ENCODE measurements at regions not wholly inside any gene's neighbourhood (a gene's known extent, or its start where the extent isn't known, plus 50 kb on each side); places are given as distances from the start of the nearest gene placed in this dataset.
"Not testable (repeated sequence)": the region's sequence is repeated elsewhere in the genome, so short reads cannot be mapped to it uniquely, and the experiment has no call there.

DNA sequence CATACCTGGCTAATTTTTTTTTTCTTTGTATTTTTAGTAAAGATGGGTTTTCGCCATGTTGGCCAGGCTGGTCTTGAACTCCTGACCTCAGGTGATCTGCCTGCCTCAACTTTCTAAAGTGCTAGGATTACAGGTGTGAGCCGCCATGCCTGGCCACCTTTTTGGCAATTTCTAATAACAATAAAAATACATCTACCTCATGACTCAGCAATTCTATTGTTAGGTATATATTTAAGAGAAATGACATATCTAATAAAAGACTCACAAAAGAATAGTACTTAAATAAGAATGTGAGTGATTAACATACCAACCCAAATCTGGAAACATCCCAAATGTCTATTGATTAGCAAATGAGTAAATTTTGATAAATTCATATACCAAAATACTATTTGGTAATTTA lies 103.6 kb upstream of the PPP1R9A start:
- no peaks in the 10 kb centered on the region for H4K20me1 ChIP-seq (ENCODE audit: control insufficient read depth, insufficient read depth, insufficient read length)
- no peak overlapping the region for H2BK120ac ChIP-seq (ENCODE audit: low read depth, low read length, poor library complexity, severe bottlenecking)
- WGBS (ENCODE audit: extremely low coverage, insufficient read length, low lambda C conversion rate), result no CpG with 5 or more reads among the region's 2 CpGs
- no peaks in the 10 kb centered on the region for H3K23me2 ChIP-seq (ENCODE audit: insufficient read length, low read depth, low read length, poor library complexity, severe bottlenecking)
- DNase-seq, result no peak
- H3K79me2 ChIP-seq (ENCODE audit: insufficient read depth, low read length), result no peaks in the 10 kb centered on the region
- no peak overlapping the region for H4K91ac ChIP-seq (ENCODE audit: insufficient read length, low read depth, low read length)
- no peaks in the 10 kb centered on the region for H3K4me1 ChIP-seq (ENCODE audit: insufficient read depth, low read length)
- Mint-ChIP-seq H3K4me3 (no peak overlapping the region), H3K36me3 (ENCODE audit: insufficient read depth in 1 of 3, low read depth in 3 of 3) (peaks cover 0 to 2% (median 0%) of the 10 kb centered on the region in 3 experiments; a peak in 2 of 7 replicates), H3K27ac (no peak overlapping the region; a peak in 1 of 7 replicates), H3K9me3 (no peaks in the 10 kb centered on the region), H3K27me3 (ENCODE audit: low read depth) (no peaks in the 10 kb centered on the region), H3K4me1 (peaks cover 12 to 23% of the 10 kb centered on the region in 2 experiments)
- H3K4ac ChIP-seq (ENCODE audit: low read depth, low read length), result no peak overlapping the region
- TF ChIP-seq, protein P1, sequence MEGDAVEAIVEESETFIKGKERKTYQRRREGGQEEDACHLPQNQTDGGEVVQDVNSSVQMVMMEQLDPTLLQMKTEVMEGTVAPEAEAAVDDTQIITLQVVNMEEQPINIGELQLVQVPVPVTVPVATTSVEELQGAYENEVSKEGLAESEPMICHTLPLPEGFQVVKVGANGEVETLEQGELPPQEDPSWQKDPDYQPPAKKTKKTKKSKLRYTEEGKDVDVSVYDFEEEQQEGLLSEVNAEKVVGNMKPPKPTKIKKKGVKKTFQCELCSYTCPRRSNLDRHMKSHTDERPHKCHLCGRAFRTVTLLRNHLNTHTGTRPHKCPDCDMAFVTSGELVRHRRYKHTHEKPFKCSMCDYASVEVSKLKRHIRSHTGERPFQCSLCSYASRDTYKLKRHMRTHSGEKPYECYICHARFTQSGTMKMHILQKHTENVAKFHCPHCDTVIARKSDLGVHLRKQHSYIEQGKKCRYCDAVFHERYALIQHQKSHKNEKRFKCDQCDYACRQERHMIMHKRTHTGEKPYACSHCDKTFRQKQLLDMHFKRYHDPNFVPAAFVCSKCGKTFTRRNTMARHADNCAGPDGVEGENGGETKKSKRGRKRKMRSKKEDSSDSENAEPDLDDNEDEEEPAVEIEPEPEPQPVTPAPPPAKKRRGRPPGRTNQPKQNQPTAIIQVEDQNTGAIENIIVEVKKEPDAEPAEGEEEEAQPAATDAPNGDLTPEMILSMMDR (conservative IDR thresholded peaks at IDR 0.05), result no peak
- H3K9me3 ChIP-seq (ENCODE audit: control insufficient read depth, low read depth, low read length), result no peaks in the 10 kb centered on the region
- H2AFZ ChIP-seq (ENCODE audit: low read length), result no peak overlapping the region
- H2AK5ac ChIP-seq (ENCODE audit: insufficient read length, low read length), result no peak overlapping the region
- H3K4me2 ChIP-seq (ENCODE audit: insufficient read depth, insufficient read length, low read length), result no peak overlapping the region
- H2BK20ac ChIP-seq (ENCODE audit: low read depth, low read length, poor library complexity, severe bottlenecking), result no peak overlapping the region
- H3K27ac ChIP-seq (ENCODE audit: insufficient read length, low read depth, low read length), result no peak overlapping the region
- H4K5ac ChIP-seq (ENCODE audit: insufficient read length, low read depth, low read length), result no peak overlapping the region
- H4K8ac ChIP-seq (replicated peaks; ENCODE audit: insufficient read length, low read depth, low read length), result no peak overlapping the region
- H3K56ac ChIP-seq (ENCODE audit: insufficient read length, low read depth, low read length), result no peak overlapping the region
- H2BK15ac ChIP-seq (ENCODE audit: low read depth, low read length), result no peak overlapping the region
- no peak overlapping the region for H3K23ac ChIP-seq (ENCODE audit: insufficient read length, low read depth, low read length)
- no peak overlapping the region for H3K9ac ChIP-seq (ENCODE audit: extremely low read depth, insufficient read length, low read length)
- no peak overlapping the region for H3T11ph ChIP-seq (ENCODE audit: low read length)
- H3K14ac ChIP-seq (ENCODE audit: insufficient read depth, low read length), result no peak overlapping the region
- H3K18ac ChIP-seq (ENCODE audit: insufficient read length, low read depth, low read length), result no peak overlapping the region
- no peak overlapping the region for H2BK12ac ChIP-seq (ENCODE audit: insufficient read length, low read depth, low read length)
- no peaks in the 10 kb centered on the region for H3K79me1 ChIP-seq (ENCODE audit: insufficient read depth, low read depth, low read length, poor library complexity, severe bottlenecking)
- no peaks in the 10 kb centered on the region for H3K27me3 ChIP-seq (ENCODE audit: insufficient read depth, low read length)
- H2BK5ac ChIP-seq (ENCODE audit: insufficient read length, low read length), result no peak overlapping the region

DNA sequence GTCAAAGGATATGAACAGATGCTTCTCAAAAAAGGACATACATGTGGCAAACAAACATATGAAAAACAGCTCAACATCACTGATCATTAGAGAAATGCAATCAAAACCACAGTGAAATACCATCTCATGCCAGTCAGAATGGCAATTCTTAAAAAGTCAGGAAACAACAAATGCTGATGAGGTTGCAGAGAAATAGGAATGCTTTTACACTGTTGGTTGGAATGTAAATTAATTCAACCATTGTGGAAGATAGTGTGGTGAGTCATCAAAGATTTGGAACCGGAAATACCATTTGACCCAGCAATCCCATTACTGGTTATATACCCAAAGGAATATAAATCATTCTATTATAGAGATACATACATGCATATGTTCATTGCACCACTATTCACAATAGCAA lies 98.7 kb upstream of the PPP1R9A start:
- H3K36me3 Mint-ChIP-seq (ENCODE audit: insufficient read depth in 1 of 3, low read depth in 3 of 3); H3K4me1 ChIP-seq (ENCODE audit: insufficient read depth, low read length); H3K9me3 ChIP-seq (ENCODE audit: control insufficient read depth, low read depth, low read length); H3K4ac ChIP-seq (ENCODE audit: low read depth, low read length); H3K4me3 Mint-ChIP-seq; H2BK15ac ChIP-seq (ENCODE audit: low read depth, low read length); H2BK120ac ChIP-seq (ENCODE audit: low read depth, low read length, poor library complexity, severe bottlenecking); H2BK5ac ChIP-seq (ENCODE audit: insufficient read length, low read length); H3K79me2 ChIP-seq (ENCODE audit: insufficient read depth, low read length); H4K5ac ChIP-seq (ENCODE audit: insufficient read length, low read depth, low read length); DNase-seq; H3K27me3 Mint-ChIP-seq (ENCODE audit: low read depth); H2BK12ac ChIP-seq (ENCODE audit: insufficient read length, low read depth, low read length); H3K4me2 ChIP-seq (ENCODE audit: insufficient read depth, insufficient read length, low read length); H3K23me2 ChIP-seq (ENCODE audit: insufficient read length, low read depth, low read length, poor library complexity, severe bottlenecking); H3K27ac ChIP-seq (ENCODE audit: insufficient read length, low read depth, low read length); H4K20me1 ChIP-seq (ENCODE audit: control insufficient read depth, insufficient read depth, insufficient read length); H2AFZ ChIP-seq (ENCODE audit: low read length); H3K18ac ChIP-seq (ENCODE audit: insufficient read length, low read depth, low read length); H3K23ac ChIP-seq (ENCODE audit: insufficient read length, low read depth, low read length); H3K9ac ChIP-seq (ENCODE audit: extremely low read depth, insufficient read length, low read length); H3K27ac Mint-ChIP-seq; H2BK20ac ChIP-seq (ENCODE audit: low read depth, low read length, poor library complexity, severe bottlenecking); H3T11ph ChIP-seq (ENCODE audit: low read length); H3K27me3 ChIP-seq (ENCODE audit: insufficient read depth, low read length); H3K14ac ChIP-seq (ENCODE audit: insufficient read depth, low read length); H3K56ac ChIP-seq (ENCODE audit: insufficient read length, low read depth, low read length); H3K79me1 ChIP-seq (ENCODE audit: insufficient read depth, low read depth, low read length, poor library complexity, severe bottlenecking); H4K91ac ChIP-seq (ENCODE audit: insufficient read length, low read depth, low read length); H4K8ac ChIP-seq (replicated peaks; ENCODE audit: insufficient read length, low read depth, low read length); H3K9me3 Mint-ChIP-seq; H2AK5ac ChIP-seq (ENCODE audit: insufficient read length, low read length): not testable (repeated sequence)
- H3K4me1 Mint-ChIP-seq, result peaks cover 12 to 28% of the 10 kb centered on the region in 2 experiments
- no CpG with 5 or more reads among the region's 1 CpG for WGBS (ENCODE audit: extremely low coverage, insufficient read length, low lambda C conversion rate)
